ENCODE measurements at regions not wholly inside any gene's neighbourhood (a gene's known extent, or its start where the extent isn't known, plus 50 kb on each side); places are given as distances from the start of the nearest gene placed in this dataset.

- Histone ChIP-seq H3K4me3 (ENCODE audit: low read length) (peak overlapping the region; percentile 26; the same call in 1 of the 2 replicates), H3K27ac (ENCODE audit: low read length) (peak overlapping the region; percentile 94), H3K4me2 (ENCODE audit: low read length) (peak overlapping the region; percentile 75), H3K9me3 (ENCODE audit: low read length) (no peaks in the 10 kb centered on the region), H3F3A (ENCODE audit: low read length, unreplicated experiment) (no peaks in the 10 kb centered on the region), H3K9ac (ENCODE audit: low read length) (0 out of 2 replicates have a peak overlapping the region, but pooled peaks have one; percentile 43), H3K4me1 (ENCODE audit: insufficient read depth, low read length) (peaks cover 35% of the 10 kb centered on the region), H3K9me2 (replicated peaks; ENCODE audit: low read length) (no peaks in the 10 kb centered on the region), H3K79me2 (ENCODE audit: low read length) (no peaks in the 10 kb centered on the region), H2AFZ (ENCODE audit: low read length) (no peak overlapping the region), H4K20me1 (ENCODE audit: low read length) (no peaks in the 10 kb centered on the region), H3K27me3 (ENCODE audit: low read length) (no peaks in the 10 kb centered on the region), H3K36me3 (ENCODE audit: low read depth, low read length) (no peaks in the 10 kb centered on the region)
- ChIA-PET CTCF (interaction anchor here (0.6 to 1.1 kb wide), 4 partner anchors 28 to 145 kb away, joined by 3 to 6 read pairs (median 4); no protein-coding TSS in a partner anchor), POLR2A (ENCODE audit: unreplicated experiment) (interaction anchor here (0.6 kb wide), 1 partner anchor 19 kb away, joined by 3 read pairs; no protein-coding TSS in a partner anchor)
- intact Hi-C loops (cut with micrococcal nuclease), result no loop called here
- ATAC-seq (peak; percentile 91), DNase-seq (peak; percentile 98)
- no peak for TF ChIP-seq CTCF (conservative IDR thresholded peaks at IDR 0.05; ENCODE audit: low read depth, low read length)
- no peak for TF ChIP-seq EZH2 (IDR thresholded peaks at IDR 0.05; ENCODE audit: low read length, unreplicated experiment)
- peak; percentile 47; the same call in 1 of the 2 replicates for TF ChIP-seq EZH2phosphoT487 (IDR thresholded peaks at IDR 0.05; ENCODE audit: borderline replicate concordance, low read length)
- no TSS peak for BruUV-seq (replicated peaks)
Measured at GRCh38 chr12:13390381-13390861, 193.9 kb downstream of the EMP1 start.

GRCh38 chr12:13387101-13387500 lies 190.6 kb downstream of the EMP1 start:
- intact Hi-C loops (cut with micrococcal nuclease), result no loop called here
- BruUV-seq (replicated peaks), result no TSS peak
- H3K36me3 ChIP-seq (ENCODE audit: low read depth, low read length), result no peaks in the 10 kb centered on the region
- H3K79me2 ChIP-seq (ENCODE audit: low read length), result no peaks in the 10 kb centered on the region
- ChIA-PET CTCF (no interaction called here), POLR2A (ENCODE audit: unreplicated experiment) (interaction anchor here (0.6 to 0.7 kb wide), 3 partner anchors 13 to 1041 kb away, joined by 3 to 14 read pairs (median 3); no protein-coding TSS in a partner anchor)
- peak overlapping the region; percentile 26; the same call in 1 of the 2 replicates for H3K9ac ChIP-seq (ENCODE audit: low read length)
- H3K27ac ChIP-seq (ENCODE audit: low read length), result peak overlapping the region; percentile 78
- H4K20me1 ChIP-seq (ENCODE audit: low read length), result no peaks in the 10 kb centered on the region
- no peak overlapping the region for H2AFZ ChIP-seq (ENCODE audit: low read length)
- no peaks in the 10 kb centered on the region for H3K27me3 ChIP-seq (ENCODE audit: low read length)
- peak overlapping the region; percentile 80 for H3K4me2 ChIP-seq (ENCODE audit: low read length)
- DNase-seq, result peak; percentile 52
- peak overlapping the region; percentile 46; the same call in 1 of the 2 replicates for H3K4me3 ChIP-seq (ENCODE audit: low read length)
- no peaks in the 10 kb centered on the region for H3K9me2 ChIP-seq (replicated peaks; ENCODE audit: low read length)
- H3K9me3 ChIP-seq (ENCODE audit: low read length), result no peaks in the 10 kb centered on the region
- no peak for TF ChIP-seq EZH2phosphoT487 (IDR thresholded peaks at IDR 0.05; ENCODE audit: borderline replicate concordance, low read length)
- no peak for TF ChIP-seq EZH2 (IDR thresholded peaks at IDR 0.05; ENCODE audit: low read length, unreplicated experiment)
- no peak for TF ChIP-seq CTCF (conservative IDR thresholded peaks at IDR 0.05; ENCODE audit: low read depth, low read length)
- peaks cover 42% of the 10 kb centered on the region for H3K4me1 ChIP-seq (ENCODE audit: insufficient read depth, low read length)
- no peak for ATAC-seq
- H3F3A ChIP-seq (ENCODE audit: low read length, unreplicated experiment), result no peaks in the 10 kb centered on the region
